GM10847 (cell line): ENCODE measurements at regions not wholly inside any gene's neighbourhood (a gene's known extent, or its start where the extent isn't known, plus 50 kb on each side); places are given as distances from the start of the nearest gene placed in this dataset.

Experiments used
- POLR2A ChIP-seq: IDR thresholded peaks from 2 replicates; pipeline ENCODE4 v1.6.1; 2011; ENCODE audit not compliant: insufficient read length; ENCODE audit errors: extremely low read depth

- no peak for TF ChIP-seq POLR2A
These were observed 208.5 kb upstream of the TNRC6C start for GRCh38 chr17:77749989-77750388.

- TF ChIP-seq POLR2A = no peak
These were observed 208.0 kb upstream of the TNRC6C start for GRCh38 chr17:77750427-77751043.

DNA sequence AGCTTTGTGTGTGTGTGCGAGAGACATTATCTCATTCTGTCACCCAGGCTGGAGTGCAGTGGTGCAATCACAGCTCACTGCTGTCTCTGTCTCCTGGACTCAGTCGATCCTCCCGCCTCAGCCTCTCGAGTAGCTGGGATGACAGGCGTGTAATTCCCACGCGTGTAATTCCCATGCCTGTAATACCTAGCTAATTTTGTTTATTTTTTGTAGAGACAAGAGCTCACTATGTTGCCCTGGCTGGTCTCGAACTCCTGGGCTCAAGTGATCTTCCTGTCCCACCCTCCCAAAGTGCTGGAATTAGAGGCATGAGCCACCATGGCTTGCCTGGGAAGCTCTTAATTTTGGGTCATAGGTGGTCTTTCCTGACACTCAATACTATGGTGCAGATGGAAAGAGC, 205.3 kb upstream of the TNRC6C start:
- no peak for TF ChIP-seq POLR2A

DNA sequence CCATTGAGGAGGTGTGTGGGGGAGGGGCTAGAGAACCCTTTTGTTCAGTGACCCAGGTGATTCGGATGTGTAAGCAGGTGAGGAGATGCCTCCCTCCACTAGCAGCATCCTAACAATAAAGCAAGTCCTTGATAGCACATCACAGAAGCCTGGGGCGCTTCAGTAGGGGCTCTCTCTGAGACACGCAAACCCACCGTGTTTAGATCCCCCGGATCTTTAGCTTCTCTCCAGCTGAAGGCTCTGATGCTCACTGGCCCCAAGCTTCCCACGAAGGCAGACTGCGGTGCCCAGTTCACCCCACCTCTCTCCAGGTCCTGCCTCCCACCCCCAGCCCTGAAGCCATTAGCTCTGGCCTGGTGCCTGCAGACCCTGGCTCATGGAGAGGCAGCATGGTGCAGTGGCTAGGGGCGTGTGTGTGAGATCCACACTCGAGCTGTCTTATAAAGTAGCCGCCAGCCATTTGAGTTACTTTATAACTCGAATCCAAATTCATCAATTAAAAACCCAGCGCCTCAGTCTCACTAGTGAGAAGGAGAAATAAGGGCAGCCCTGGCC, 204.7 kb upstream of the TNRC6C start:
- TF ChIP-seq POLR2A = no peak

DNA sequence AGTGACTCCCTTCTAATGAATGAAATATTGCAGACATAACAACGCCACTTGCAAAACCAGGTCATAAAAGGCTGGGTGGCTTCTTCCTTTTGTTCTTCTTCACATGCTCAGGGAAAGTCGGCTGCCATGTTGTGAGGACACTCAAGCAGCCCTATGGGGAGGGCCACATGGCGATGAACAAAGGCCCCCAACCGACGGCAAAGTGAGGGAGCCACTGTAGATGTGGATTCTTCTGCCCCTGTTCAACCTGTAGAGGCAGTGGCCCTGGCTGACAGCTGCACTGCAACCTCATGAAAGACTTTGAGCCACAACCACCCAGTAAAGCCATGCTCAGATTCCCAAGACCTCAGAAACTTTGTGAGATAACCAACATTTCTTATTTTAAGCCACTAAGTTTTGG, 203.5 kb upstream of the TNRC6C start:
- no peak for TF ChIP-seq POLR2A

- TF ChIP-seq POLR2A = no peak
These were observed 203.0 kb upstream of the TNRC6C start for GRCh38 chr17:77755410-77755963.

DNA sequence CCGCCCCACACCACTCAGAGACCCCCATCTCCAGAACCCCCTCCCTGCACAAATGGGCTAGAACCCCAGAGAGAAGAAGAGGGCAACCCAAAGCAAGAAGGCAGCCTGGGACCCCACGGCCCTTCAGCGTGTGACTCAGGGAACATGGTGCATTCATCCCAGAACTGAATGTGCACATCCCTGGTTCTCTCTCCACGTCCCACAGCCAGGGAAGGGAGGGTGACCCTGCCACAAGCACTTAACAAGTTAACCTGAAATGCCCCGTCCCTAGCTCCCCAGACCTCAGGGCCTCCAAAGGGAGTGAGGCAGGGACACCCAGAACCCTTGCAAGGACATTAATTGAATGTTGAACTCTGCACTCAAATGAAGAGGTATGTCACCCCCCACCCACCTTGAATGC, 202.5 kb upstream of the TNRC6C start:
- no peak for TF ChIP-seq POLR2A

- TF ChIP-seq POLR2A = no peak
These were observed 201.5 kb upstream of the TNRC6C start for GRCh38 chr17:77756846-77757560.

GRCh38 chr17:77757561-77757898, 201.0 kb upstream of the TNRC6C start:
- no peak for TF ChIP-seq POLR2A

DNA sequence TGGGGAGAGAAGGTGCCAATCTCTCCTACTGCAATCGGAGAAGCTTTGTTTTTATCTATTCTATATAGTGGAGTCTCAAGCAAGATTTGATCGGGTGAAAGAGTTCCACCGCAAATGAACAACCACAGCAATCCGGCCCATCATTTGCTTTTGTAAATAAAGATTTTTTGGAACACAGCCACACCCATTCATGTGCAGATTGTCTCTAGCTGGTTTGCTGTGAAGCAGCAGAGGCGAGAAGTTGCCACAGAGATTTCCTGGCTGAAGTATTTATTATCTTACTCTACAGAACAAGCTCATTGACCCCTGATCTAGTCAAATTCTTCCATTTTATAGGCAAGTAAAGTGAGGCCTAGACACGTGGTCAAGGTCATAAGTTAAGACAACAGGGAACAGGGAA, 195.5 kb upstream of the TNRC6C start:
- TF ChIP-seq POLR2A = no peak

DNA sequence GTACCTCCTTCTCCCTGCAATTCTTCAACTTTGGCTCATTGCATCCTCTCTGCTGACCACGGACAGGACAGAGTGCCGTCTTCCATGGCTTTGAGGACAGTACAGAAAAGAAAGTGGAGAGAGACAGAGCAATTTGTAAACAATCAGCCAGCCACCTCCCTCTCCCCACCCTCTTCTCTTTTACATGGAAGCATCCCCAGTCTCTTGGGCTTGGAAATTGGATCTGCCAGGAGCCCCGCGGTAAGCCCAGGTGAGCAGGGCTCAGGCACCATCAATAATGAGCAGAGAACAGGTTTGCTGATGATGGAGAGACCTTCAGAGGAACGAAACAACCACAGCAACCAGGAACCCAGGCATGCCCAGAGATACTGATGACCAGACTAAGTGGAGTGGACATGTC, 194.9 kb upstream of the TNRC6C start:
- TF ChIP-seq POLR2A = no peak

DNA sequence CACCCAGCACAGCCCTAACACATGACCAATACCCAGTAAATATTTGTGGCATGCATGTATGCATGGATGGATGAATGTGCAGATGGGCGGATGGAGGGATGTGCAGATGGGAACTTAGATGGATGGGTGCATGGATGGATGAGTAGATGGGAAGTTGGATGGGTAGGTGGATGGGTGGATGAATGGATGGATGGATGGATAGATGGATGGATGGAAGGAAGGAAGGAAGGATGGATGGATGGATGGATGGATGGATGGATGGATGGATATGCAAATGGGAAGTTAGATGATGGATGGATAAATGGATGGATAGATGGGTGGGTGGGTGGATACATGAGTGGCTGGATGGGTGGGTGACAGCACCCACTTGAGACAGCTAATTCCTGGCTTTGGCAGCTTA, 193.2 kb upstream of the TNRC6C start:
- TF ChIP-seq POLR2A = no peak

- no peak for TF ChIP-seq POLR2A
These were observed 191.4 kb upstream of the TNRC6C start for GRCh38 chr17:77767148-77767547.

- TF ChIP-seq POLR2A = no peak
These were observed 190.2 kb upstream of the TNRC6C start for GRCh38 chr17:77768248-77768852.

- TF ChIP-seq POLR2A = no peak
These were observed 189.3 kb upstream of the TNRC6C start for GRCh38 chr17:77769215-77769614.

DNA sequence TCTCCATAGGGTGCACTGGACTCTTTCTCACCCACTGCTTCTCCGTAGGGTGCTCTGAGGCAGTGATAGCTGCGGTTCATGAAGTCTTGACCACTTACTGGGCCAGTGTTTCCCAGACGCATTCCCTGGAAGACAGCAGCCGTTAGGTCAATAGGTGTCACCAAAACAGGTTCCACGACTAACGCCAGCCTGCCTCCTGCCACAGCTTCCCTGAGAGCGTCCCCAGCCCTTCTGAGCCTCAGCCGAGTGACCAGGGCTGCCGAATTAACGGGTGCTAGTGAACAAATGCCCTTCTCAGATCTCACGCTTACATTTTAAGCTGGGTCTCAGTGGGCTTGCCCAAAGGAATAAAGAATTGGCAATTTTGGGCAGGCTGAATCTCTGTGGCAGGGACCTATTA, 188.7 kb upstream of the TNRC6C start:
- TF ChIP-seq POLR2A = no peak
